ENCODE measurements at regions not wholly inside any gene's neighbourhood (a gene's known extent, or its start where the extent isn't known, plus 50 kb on each side); places are given as distances from the start of the nearest gene placed in this dataset.

DNA sequence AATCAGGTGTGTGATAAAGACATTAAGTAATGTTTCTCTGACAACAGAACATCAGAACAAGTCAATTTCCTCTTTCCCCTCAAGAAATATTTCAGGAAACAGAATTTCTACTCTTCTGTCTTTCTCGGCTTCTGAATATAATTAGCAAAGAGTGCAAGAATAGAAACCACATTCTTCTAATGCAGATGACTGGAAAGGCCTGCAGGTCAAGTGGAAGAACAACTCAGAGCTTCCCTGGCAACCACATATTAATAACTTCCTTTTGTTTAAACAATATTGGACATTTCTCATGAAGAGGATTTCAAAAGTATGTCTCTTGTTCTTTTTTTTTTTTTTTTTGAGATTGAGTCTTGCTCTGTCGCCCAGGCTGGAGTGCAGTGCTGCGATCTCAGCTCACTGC, 225.5 kb downstream of the PARM1 start:
- DNase-seq (no peak), ATAC-seq (no peak)
- intact Hi-C loops (cut with DNase I) = no loop called here
- Histone ChIP-seq H3K36me3 (replicated peaks in 1 of 2; ENCODE audit: insufficient read depth in 1 of 2, low read depth in 2 of 2) (no peaks in the 10 kb centered on the region), H3K4me1 (no peaks in the 10 kb centered on the region), H3K27me3 (no peaks in the 10 kb centered on the region), H3K9me3 (no peaks in the 10 kb centered on the region), H3K27ac (no peak overlapping the region), H3K4me3 (no peak overlapping the region)
- TF ChIP-seq, protein P1, sequence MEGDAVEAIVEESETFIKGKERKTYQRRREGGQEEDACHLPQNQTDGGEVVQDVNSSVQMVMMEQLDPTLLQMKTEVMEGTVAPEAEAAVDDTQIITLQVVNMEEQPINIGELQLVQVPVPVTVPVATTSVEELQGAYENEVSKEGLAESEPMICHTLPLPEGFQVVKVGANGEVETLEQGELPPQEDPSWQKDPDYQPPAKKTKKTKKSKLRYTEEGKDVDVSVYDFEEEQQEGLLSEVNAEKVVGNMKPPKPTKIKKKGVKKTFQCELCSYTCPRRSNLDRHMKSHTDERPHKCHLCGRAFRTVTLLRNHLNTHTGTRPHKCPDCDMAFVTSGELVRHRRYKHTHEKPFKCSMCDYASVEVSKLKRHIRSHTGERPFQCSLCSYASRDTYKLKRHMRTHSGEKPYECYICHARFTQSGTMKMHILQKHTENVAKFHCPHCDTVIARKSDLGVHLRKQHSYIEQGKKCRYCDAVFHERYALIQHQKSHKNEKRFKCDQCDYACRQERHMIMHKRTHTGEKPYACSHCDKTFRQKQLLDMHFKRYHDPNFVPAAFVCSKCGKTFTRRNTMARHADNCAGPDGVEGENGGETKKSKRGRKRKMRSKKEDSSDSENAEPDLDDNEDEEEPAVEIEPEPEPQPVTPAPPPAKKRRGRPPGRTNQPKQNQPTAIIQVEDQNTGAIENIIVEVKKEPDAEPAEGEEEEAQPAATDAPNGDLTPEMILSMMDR (IDR thresholded peaks at IDR 0.05) = no peak
- no peak for TF ChIP-seq POLR2A (IDR thresholded peaks at IDR 0.05)
- WGBS, 2 donors = 77 to 78% methylated on average over 3 of the region's 3 CpGs

DNA sequence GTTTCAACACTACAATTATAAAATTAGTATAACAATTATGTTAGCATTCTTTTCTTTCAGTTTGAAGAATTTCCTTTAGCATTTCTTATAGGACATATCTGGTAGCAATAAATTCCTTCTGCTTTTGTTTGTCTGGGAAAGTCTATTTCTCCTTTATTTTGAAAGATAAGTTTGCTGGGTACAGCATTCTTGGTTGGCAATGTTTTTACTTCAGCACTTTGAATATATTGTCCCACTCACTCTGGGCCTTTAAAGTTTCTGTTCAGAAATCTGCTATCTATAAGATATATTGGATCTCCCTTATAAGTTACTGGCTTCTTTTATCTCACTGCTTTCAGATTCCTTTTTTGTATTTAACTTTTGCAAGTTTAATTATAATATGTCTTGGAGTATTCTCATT, 222.1 kb downstream of the PARM1 start:
- ATAC-seq = no peak
- intact Hi-C loops (cut with DNase I) = no loop called here
- TF ChIP-seq POLR2A (IDR thresholded peaks at IDR 0.05) = no peak
- TF ChIP-seq, protein P1 (IDR thresholded peaks at IDR 0.05) = no peak
- Histone ChIP-seq H3K9me3 (no peaks in the 10 kb centered on the region), H3K27me3 (no peaks in the 10 kb centered on the region), H3K36me3 (replicated peaks in 1 of 2; ENCODE audit: insufficient read depth in 1 of 2, low read depth in 2 of 2) (no peaks in the 10 kb centered on the region), H3K27ac (no peak overlapping the region), H3K4me1 (no peaks in the 10 kb centered on the region), H3K4me3 (no peak overlapping the region)
- no peak for DNase-seq

DNA sequence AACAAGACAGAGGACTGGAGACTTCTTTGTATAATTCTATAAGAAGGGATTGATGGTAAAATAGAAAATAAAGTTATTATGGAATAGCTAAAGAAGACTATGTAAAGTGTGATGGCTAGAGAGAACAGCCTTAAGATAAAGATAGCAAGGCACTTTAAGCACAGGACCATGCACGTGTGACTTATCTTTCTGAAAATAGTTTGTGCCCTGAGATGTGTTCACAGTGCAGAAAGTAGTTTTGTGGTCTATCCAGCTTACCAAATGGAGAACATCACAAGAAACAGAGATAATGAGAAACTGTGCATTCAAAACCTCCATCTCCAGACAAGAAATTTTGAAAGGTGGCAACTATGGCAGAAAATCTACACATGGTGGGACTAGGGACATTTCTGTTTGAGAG, 213.3 kb downstream of the PARM1 start:
- 19 to 47% methylated on average over 1 of the region's 1 CpG for WGBS, 2 donors
- no peak overlapping the region for H3K27ac ChIP-seq

DNA sequence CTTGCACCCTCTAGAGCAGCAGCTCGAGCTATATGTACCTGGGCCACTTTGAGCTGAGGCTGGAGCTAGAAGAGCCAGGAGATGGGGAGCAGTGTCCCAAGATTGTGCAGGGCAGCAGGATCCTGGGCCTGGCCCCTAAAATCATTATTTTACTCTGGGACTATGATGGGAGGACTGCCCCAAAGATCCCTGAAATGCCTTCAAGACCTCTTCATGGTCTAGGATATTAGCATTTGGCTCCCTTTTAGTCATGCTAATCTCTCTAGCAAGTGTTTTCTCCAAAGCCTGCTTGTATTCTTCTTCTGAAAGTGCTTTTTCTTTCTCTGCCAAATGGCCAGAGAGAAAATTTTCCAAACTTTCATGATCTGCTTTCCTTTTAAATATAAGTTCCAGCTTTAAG, 211.6 kb downstream of the PARM1 start:
- WGBS, 2 donors = 41 to 44% methylated on average over 1 of the region's 1 CpG
- TF ChIP-seq POLR2A (IDR thresholded peaks at IDR 0.05) = no peak
- TF ChIP-seq, protein P1 (IDR thresholded peaks at IDR 0.05) = no peak
- no peaks in the 10 kb centered on the region for H3K36me3 ChIP-seq (replicated peaks in 1 of 2; ENCODE audit: insufficient read depth in 1 of 2, low read depth in 2 of 2)
- intact Hi-C loops (cut with DNase I) = no loop called here
- H3K4me3 ChIP-seq = no peak overlapping the region
- H3K27ac ChIP-seq = no peak overlapping the region
- H3K27me3 ChIP-seq = no peaks in the 10 kb centered on the region
- DNase-seq = no peak
- H3K4me1 ChIP-seq = no peaks in the 10 kb centered on the region
- H3K9me3 ChIP-seq = no peaks in the 10 kb centered on the region
- no peak for ATAC-seq

More for the DNA sequence above, 213.3 kb downstream of the PARM1 start:
- Histone ChIP-seq H3K36me3 (replicated peaks in 1 of 2; ENCODE audit: insufficient read depth in 1 of 2, low read depth in 2 of 2) (no peaks in the 10 kb centered on the region), H3K9me3 (no peaks in the 10 kb centered on the region), H3K4me1 (no peaks in the 10 kb centered on the region), H3K27me3 (no peaks in the 10 kb centered on the region), H3K4me3 (no peak overlapping the region)
- ATAC-seq (no peak), DNase-seq (no peak)
- no peak for TF ChIP-seq POLR2A (IDR thresholded peaks at IDR 0.05)
- TF ChIP-seq, protein P1 (IDR thresholded peaks at IDR 0.05) = no peak
- intact Hi-C loops (cut with DNase I) = no loop called here

DNA sequence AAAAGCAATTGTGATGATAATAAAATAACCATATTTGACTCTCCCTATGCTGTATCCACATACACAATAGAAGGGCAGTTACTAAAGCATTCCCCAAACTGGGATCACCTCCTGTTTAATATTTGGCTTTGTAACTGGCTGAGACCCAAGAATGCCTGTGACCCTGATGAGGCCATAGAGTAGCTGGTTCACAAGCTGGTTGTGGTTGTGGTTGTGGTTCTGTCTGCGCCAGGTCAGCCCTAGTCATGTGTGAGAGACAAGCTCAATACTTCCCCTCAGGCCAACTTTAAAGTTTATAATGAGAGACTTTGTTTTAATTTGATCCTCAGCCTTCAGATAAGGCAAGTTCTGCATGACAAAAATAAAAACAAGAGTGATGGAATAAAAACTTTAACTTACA, 209.9 kb downstream of the PARM1 start:
- TF ChIP-seq POLR2A (IDR thresholded peaks at IDR 0.05) = no peak
- TF ChIP-seq, protein P1 (IDR thresholded peaks at IDR 0.05) = no peak
- Histone ChIP-seq H3K4me1 (no peaks in the 10 kb centered on the region), H3K4me3 (no peak overlapping the region), H3K9me3 (no peaks in the 10 kb centered on the region), H3K27me3 (no peaks in the 10 kb centered on the region), H3K27ac (no peak overlapping the region), H3K36me3 (replicated peaks in 1 of 2; ENCODE audit: insufficient read depth in 1 of 2, low read depth in 2 of 2) (no peaks in the 10 kb centered on the region)
- intact Hi-C loops (cut with DNase I) = no loop called here
- ATAC-seq (no peak), DNase-seq (no peak)
- WGBS, 2 donors = 79 to 88% methylated on average over 1 of the region's 1 CpG

Data from body of pancreas (tissue), 4 donors.